ENCODE measurements at regions not wholly inside any gene's neighbourhood (a gene's known extent, or its start where the extent isn't known, plus 50 kb on each side); places are given as distances from the start of the nearest gene placed in this dataset.
"Not testable (repeated sequence)": the region's sequence is repeated elsewhere in the genome, so short reads cannot be mapped to it uniquely, and the experiment has no call there.

GRCh38 chr21:6506167-6506894 is 4015.1 kb upstream of the TPTE start:
- H3K36me3 Mint-ChIP-seq (ENCODE audit: low read depth); H3K27me3 Mint-ChIP-seq (ENCODE audit: low read depth); H3K4me3 Mint-ChIP-seq; H3K9me3 Mint-ChIP-seq; H3K4me1 Mint-ChIP-seq (ENCODE audit: low read depth); H3K27ac Mint-ChIP-seq: not testable (repeated sequence)

- not testable (repeated sequence) for H3K4me3 Mint-ChIP-seq; H3K4me1 Mint-ChIP-seq (ENCODE audit: low read depth); H3K27me3 Mint-ChIP-seq (ENCODE audit: low read depth); H3K9me3 Mint-ChIP-seq; H3K27ac Mint-ChIP-seq; H3K36me3 Mint-ChIP-seq (ENCODE audit: low read depth)
Observed at GRCh38 chr21:6507632-6508031, 4013.8 kb upstream of the TPTE start.

DNA sequence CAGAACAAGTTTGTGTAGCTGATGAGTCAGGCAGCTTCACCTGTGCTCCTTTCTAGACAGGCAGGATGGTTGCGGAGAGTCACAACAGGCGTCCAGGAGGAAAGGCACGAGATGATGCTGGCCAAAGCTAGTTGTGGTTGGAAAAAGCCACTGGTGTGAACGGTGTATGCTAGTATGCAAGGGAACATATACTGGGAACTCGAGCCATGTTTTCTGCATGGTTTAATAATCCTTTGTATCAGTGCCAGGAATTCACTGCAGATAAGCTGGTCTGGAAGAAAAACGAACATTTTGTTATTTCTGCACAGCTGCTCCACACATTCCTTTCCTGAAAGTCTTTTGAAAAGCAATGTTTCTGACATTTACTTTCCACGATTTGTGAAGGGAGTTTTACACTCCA is 3999.6 kb upstream of the TPTE start:
- H3K27me3 Mint-ChIP-seq (ENCODE audit: low read depth); H3K27ac Mint-ChIP-seq; H3K36me3 Mint-ChIP-seq (ENCODE audit: low read depth); H3K4me3 Mint-ChIP-seq; H3K4me1 Mint-ChIP-seq (ENCODE audit: low read depth); H3K9me3 Mint-ChIP-seq: not testable (repeated sequence)

GRCh38 chr21:6526213-6526612 is 3995.2 kb upstream of the TPTE start:
- H3K9me3 Mint-ChIP-seq; H3K36me3 Mint-ChIP-seq (ENCODE audit: low read depth); H3K4me3 Mint-ChIP-seq; H3K27ac Mint-ChIP-seq; H3K4me1 Mint-ChIP-seq (ENCODE audit: low read depth); H3K27me3 Mint-ChIP-seq (ENCODE audit: low read depth): not testable (repeated sequence)

- not testable (repeated sequence) for H3K27ac Mint-ChIP-seq; H3K9me3 Mint-ChIP-seq; H3K27me3 Mint-ChIP-seq (ENCODE audit: low read depth); H3K36me3 Mint-ChIP-seq (ENCODE audit: low read depth); H3K4me3 Mint-ChIP-seq; H3K4me1 Mint-ChIP-seq (ENCODE audit: low read depth)
Observed at GRCh38 chr21:6530655-6531054, 3990.7 kb upstream of the TPTE start.

DNA sequence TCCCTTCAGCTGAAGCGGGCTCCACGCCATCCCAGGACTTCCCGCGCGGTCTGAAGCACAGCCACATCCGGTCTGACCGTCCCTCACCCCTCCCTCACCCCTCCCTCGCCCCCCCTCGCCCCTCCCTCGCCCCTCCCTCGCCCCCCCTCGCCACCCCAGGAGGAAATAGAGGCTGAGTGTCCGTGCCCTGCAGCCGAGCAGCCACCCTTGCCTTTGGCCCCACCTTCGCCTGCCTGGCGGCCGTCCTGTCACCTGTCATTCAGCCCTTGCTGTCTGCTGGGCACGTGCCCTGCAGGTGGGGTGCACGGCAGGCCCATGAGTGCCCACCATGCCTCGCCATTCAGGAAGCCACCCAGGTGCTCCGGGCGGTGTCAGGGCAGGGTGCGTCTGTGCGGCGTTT is 3988.1 kb upstream of the TPTE start:
- H3K4me3 Mint-ChIP-seq; H3K9me3 Mint-ChIP-seq; H3K36me3 Mint-ChIP-seq (ENCODE audit: low read depth); H3K27ac Mint-ChIP-seq; H3K27me3 Mint-ChIP-seq (ENCODE audit: low read depth); H3K4me1 Mint-ChIP-seq (ENCODE audit: low read depth): not testable (repeated sequence)

GRCh38 chr21:6538320-6538719 is 3983.1 kb upstream of the TPTE start:
- not testable (repeated sequence) for H3K4me3 Mint-ChIP-seq; H3K27ac Mint-ChIP-seq; H3K4me1 Mint-ChIP-seq (ENCODE audit: low read depth); H3K27me3 Mint-ChIP-seq (ENCODE audit: low read depth); H3K36me3 Mint-ChIP-seq (ENCODE audit: low read depth); H3K9me3 Mint-ChIP-seq

DNA sequence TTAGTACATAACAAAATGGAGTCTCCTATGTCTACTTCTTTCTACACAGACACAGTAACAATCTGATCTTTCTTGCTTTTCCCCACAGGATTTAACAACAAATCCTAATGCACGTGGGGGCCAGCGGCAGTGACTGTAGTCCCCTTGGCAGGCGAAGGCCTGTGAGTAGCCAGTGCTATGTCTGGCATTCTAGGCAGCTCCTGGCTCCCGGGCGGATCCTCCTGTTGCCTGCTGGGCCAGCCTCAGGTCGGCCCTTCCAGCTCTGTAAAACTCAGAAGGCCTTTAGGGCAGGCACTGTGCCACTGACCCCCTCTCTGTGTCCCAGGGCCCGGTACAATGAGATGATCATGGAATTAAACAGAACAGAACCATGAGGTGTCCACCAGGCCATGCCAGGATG is 3981.7 kb upstream of the TPTE start:
- H3K36me3 Mint-ChIP-seq (ENCODE audit: low read depth); H3K27ac Mint-ChIP-seq; H3K4me3 Mint-ChIP-seq; H3K27me3 Mint-ChIP-seq (ENCODE audit: low read depth); H3K4me1 Mint-ChIP-seq (ENCODE audit: low read depth); H3K9me3 Mint-ChIP-seq: not testable (repeated sequence)

DNA sequence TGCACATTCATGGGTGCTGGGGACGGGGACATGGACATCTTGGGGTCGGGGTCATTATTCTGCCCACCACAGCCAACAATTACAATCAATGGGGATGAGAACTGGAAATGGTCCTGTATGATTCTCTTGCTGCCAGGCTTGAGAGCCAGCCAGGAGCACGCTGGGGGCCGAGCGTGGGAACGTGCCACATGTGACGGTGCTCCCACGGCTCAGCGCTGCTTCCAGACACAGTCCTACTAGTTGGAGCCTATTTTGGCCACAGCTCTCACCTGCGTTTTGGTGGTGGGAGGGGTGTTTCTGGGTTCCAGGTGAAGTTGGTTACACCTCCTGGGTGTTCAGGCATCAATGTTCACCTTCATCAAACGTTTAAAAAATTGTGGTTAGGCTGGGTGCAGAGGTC is 3980.3 kb upstream of the TPTE start:
- H3K4me1 Mint-ChIP-seq (ENCODE audit: low read depth), result not testable (repeated sequence)

GRCh38 chr21:6545288-6545687 is 3976.1 kb upstream of the TPTE start:
- not testable (repeated sequence) for H3K4me1 Mint-ChIP-seq (ENCODE audit: low read depth); H3K4me3 Mint-ChIP-seq; H3K27ac Mint-ChIP-seq; H3K9me3 Mint-ChIP-seq; H3K36me3 Mint-ChIP-seq (ENCODE audit: low read depth); H3K27me3 Mint-ChIP-seq (ENCODE audit: low read depth)

More for the DNA sequence above, 3980.3 kb upstream of the TPTE start:
- not testable (repeated sequence) for H3K4me3 Mint-ChIP-seq; H3K27me3 Mint-ChIP-seq (ENCODE audit: low read depth); H3K27ac Mint-ChIP-seq; H3K36me3 Mint-ChIP-seq (ENCODE audit: low read depth); H3K9me3 Mint-ChIP-seq

DNA sequence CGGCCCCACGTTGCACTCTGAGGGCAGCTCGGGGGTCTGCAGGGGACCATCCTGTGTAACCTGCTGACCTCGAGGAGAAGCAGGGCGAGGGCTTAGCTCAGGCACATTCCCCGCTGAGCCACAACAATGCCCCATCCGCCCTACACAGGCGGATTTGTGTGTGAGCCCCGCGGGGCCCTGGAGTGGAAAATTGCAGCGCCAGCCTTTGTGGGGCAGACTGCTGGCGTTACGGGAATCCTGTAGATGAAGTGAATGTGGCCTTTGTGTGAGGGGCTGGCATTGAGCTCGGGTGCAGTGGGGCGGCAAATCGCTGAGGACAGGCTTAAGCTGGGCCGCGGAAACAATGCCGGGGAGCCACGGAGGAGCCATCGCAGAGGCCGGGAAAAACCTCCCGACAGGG is 3970.3 kb upstream of the TPTE start:
- H3K36me3 Mint-ChIP-seq (ENCODE audit: low read depth); H3K9me3 Mint-ChIP-seq; H3K27ac Mint-ChIP-seq; H3K4me3 Mint-ChIP-seq; H3K27me3 Mint-ChIP-seq (ENCODE audit: low read depth); H3K4me1 Mint-ChIP-seq (ENCODE audit: low read depth): not testable (repeated sequence)

DNA sequence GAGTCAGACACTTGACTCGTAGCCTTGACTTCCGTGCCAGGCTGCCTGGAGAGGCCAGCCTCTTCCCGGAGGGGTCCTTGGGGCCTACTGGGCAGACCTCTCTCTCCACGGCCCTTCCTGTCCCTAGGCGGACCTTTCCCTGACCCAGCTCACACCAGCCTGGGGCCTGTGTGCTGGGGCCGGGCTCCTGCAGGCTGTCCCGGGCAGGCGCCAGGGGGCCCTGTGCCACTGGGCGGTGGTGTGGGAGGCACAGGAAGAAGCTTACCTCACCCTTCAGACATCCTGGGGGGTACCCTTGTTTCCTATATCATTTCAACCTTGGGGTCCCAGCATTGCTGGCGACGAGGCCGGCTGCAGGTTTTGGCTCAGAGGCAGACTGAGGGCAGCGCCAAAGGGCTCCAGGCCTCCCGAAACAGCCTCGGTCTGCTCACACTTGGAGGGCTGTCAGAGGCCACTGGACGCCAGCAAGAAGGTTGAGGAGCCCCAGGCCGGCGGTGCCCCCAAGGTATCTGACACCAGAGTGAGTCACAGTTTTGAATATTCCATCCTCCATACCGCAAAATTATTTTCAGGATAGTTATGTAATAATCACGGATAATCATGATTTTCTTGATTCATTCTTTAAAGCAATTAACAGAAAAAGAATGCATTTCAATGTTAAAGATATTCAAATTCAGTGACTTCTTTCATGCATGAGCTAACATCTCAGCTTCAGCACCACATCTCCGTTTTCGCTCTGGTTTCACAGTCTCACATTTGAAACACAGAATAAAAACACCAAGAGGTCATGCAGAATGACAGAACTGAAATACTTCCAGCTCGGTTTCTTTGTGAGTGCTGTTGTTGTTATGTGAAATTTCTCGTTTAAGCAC is 3967.6 kb upstream of the TPTE start:
- not testable (repeated sequence) for H3K4me1 Mint-ChIP-seq (ENCODE audit: low read depth); H3K27me3 Mint-ChIP-seq (ENCODE audit: low read depth); H3K9me3 Mint-ChIP-seq; H3K27ac Mint-ChIP-seq; H3K36me3 Mint-ChIP-seq (ENCODE audit: low read depth); H3K4me3 Mint-ChIP-seq

DNA sequence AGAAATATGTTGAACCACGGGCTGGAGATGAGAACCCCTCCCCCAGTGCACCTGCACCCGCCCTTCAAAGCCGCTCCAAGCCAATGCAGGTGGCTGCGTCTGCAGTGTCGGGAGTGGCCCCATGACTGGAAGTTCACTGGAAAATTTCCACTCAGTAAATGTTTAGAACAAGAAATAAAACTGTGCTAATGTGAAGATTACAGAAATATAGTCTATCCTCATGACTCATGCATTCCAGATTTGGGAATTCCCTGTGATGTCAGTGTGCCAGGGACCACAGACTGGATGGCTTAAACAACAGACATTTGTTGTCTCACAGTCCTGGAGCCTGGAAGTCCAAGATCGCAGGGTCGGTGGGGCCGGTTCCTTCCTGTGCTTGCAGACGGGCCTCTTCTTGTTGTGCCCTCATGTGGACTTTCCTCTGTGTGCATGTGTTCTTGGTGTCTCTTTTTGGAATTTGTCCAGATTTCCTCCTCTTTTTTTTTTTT is 3967.0 kb upstream of the TPTE start:
- H3K27ac Mint-ChIP-seq; H3K9me3 Mint-ChIP-seq; H3K4me3 Mint-ChIP-seq; H3K27me3 Mint-ChIP-seq (ENCODE audit: low read depth); H3K4me1 Mint-ChIP-seq (ENCODE audit: low read depth); H3K36me3 Mint-ChIP-seq (ENCODE audit: low read depth): not testable (repeated sequence)

GRCh38 chr21:6556516-6556915 is 3964.9 kb upstream of the TPTE start:
- not testable (repeated sequence) for H3K27me3 Mint-ChIP-seq (ENCODE audit: low read depth); H3K9me3 Mint-ChIP-seq; H3K36me3 Mint-ChIP-seq (ENCODE audit: low read depth); H3K27ac Mint-ChIP-seq; H3K4me3 Mint-ChIP-seq; H3K4me1 Mint-ChIP-seq (ENCODE audit: low read depth)

DNA sequence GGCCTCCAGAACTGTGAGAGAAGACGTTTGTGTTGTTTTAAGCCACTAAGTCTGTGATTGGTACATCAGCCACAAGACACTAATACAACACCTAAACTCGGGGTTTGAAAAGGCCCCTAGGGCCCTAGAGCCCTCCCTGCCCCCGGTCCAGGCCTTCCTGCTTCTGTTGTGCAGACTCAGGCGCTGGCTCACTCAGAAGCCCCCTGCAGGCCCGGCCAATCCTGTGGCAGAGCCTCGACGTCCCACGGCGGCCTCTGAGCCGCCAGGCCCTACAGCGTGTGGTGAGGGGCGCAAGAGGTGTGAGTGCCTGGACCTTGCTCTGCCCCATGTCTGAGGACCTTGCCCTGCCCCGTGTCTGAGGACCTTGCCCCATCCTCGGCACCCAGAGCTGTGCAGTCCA is 3964.0 kb upstream of the TPTE start:
- not testable (repeated sequence) for H3K9me3 Mint-ChIP-seq; H3K36me3 Mint-ChIP-seq (ENCODE audit: low read depth); H3K4me3 Mint-ChIP-seq; H3K27me3 Mint-ChIP-seq (ENCODE audit: low read depth); H3K4me1 Mint-ChIP-seq (ENCODE audit: low read depth); H3K27ac Mint-ChIP-seq

DNA sequence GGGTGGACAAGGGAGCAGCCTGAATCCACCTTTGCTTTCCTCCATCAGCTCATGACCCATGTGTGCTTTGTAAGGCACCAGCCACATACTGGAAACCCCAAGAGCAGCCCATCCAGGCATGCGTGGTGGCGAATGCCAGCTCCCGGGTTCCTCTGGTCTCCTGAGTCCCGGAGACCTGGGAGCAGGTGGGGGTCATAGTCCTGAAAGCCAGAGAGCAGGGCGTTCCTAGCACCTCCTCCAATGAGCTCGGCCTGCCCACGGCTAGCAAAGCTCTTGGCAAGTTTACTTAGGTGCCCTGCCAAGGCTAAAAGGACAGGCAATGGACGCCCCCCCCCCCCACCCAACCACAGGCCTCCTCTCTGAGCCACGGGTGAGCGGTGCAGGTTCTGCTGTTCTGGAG is 3960.2 kb upstream of the TPTE start:
- not testable (repeated sequence) for H3K9me3 Mint-ChIP-seq; H3K36me3 Mint-ChIP-seq (ENCODE audit: low read depth); H3K27ac Mint-ChIP-seq; H3K27me3 Mint-ChIP-seq (ENCODE audit: low read depth); H3K4me3 Mint-ChIP-seq; H3K4me1 Mint-ChIP-seq (ENCODE audit: low read depth)

Data from T-helper 1 cell treated with Interleukin-12 subunit alpha and Interleukin-12 subunit beta and Interleukin-4 antibody, amounts not matched to agents 30 μg/mL and 1 μg/mL, for 36 hours (primary cell).